ENCODE measurements at regions not wholly inside any gene's neighbourhood (a gene's known extent, or its start where the extent isn't known, plus 50 kb on each side); places are given as distances from the start of the nearest gene placed in this dataset.

DNA sequence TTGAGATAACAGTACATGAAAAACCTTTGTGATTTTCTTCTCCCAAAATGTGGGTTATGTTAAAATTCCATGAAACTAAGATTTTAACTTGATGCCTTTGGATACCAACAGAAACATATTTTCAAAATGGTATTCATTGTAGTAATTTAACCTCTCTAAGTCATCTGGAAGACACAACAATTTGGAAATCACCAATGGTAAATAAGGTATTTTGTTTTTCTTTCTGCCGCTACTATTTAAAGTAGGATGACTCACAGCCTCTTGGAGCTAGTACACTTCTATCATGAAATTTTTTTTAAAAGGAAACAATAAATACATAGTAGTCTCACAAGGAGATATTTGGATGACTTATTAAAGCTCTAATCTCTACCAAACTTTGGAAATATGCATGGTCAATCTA, 291.6 kb upstream of the VEPH1 start:
- ATAC-seq = no peak

- no peak for ATAC-seq
These were observed 290.5 kb upstream of the VEPH1 start for GRCh38 chr3:157793745-157794144.

GRCh38 chr3:157789162-157789561, 285.9 kb upstream of the VEPH1 start:
- no peak for ATAC-seq

- ATAC-seq = no peak
These were observed 283.4 kb upstream of the VEPH1 start for GRCh38 chr3:157786618-157787017.

DNA sequence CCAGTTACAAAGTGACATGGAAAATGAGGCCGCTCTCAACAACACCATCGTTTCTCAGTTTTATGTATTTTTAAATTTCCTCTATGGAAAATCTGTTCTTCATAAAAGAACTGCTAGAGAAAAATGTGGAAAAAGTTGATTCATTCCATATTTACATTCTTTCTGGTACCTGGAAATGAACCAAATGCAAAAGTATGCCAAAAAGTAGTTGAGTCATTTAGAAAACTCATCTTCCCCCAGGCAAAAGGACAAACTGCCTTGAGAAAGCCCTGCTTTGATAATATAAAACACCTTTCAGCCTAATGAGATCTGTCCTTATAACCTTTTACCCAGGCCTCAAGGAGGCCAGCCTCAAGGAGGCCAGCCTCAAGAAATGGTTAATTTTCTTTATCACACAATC, 283.0 kb upstream of the VEPH1 start:
- no peak for ATAC-seq

- ATAC-seq = no peak
These were observed 282.0 kb upstream of the VEPH1 start for GRCh38 chr3:157785102-157785826.

DNA sequence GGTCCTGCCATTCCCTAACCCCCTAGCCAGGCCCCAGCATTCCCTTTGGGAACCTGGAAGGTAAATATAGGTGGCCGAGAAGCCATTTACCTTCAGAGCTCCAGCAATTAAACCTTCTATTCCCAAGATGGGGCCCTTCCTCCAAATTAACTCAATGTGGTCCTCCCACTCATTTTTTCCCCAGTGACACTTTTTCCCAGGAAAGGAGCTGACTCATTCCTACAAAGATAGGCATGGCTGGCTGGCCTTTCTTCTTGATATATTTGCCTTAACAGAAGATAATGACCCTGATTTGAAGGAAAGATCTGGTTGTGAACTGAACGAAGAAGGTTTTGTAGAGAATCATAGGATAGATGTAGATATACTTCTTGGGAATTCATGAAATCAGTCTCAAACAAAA, 279.0 kb upstream of the VEPH1 start:
- no peak for ATAC-seq

- ATAC-seq = no peak
These were observed 273.6 kb upstream of the VEPH1 start for GRCh38 chr3:157776861-157777260.

DNA sequence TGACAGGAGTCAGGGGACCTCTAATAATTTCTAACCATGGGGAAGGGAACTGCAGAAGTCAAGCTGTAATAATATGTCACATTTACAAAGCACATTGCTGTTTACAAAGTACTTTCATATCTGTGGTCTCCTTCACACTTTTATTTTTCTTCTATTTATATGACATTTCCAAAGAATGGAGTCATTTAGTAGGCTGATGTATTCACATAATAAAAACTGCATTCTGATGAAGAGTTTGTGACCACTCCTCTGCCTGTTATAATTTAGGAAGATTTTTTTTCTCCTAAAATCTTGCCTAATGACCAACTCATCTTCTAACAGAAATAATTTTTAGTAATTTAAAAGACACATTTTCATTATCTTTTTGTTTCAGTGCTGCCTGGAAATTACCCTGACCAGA, 272.2 kb upstream of the VEPH1 start:
- ATAC-seq = no peak

GRCh38 chr3:157769378-157769777, 266.2 kb upstream of the VEPH1 start:
- ATAC-seq = no peak

DNA sequence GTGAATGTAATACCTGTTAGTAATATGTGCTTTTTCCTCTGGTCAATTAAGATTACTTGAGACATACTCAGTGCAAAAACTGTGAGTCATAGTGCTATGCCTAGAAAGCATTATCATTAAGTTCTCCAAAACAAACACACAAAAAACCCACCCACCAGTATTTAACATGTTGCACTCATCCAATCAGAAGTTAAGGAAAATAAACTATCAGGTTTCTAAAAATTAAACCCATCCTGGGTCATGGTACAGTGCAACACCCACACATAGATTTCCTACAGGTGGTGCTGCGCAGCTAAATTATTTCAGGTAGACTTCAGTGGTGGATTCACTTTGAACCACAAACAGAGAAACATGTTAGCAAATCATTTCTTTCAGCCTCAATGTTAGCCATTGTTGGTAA, 264.4 kb upstream of the VEPH1 start:
- no peak for ATAC-seq

DNA sequence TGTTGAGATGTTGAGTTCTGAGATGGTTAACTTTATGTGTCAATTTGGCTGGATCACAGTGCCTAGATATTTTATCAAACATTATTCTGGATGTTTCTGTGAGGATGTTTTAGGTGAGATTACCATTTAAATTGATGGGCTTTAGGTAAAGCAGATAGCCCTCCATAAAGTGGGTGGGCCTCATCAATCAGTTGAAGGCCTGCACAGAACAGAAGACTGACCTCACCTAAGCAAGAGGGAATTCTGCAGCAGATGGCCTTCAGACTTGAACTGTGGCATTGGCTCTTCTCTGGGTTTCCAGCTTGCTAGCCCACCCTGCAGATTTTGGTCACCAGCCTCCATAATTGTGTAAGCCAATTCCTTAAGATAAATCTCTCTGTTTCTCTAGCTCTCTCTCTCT, 260.4 kb upstream of the VEPH1 start:
- no peak for ATAC-seq

- no peak for ATAC-seq
These were observed 256.1 kb upstream of the VEPH1 start for GRCh38 chr3:157759311-157759710.

DNA sequence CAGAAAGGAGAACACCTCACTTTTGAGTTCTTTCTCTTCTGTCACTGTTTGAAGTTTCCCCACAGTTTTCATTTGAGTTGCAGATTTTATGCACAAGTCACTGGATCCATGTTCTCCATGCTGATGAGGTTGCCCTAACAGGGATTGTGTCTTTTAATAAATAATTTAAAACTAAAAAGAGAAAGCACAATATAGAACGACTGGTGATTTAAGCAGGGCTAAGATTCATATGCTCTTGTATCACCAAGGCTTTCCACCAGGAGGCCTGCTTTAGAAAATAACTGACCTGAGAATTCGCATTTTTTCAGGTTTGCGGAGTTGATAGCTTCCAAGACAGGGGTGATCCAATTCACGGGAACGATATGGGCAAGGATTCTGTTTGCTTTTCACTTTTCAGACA, 252.0 kb upstream of the VEPH1 start:
- no peak for ATAC-seq

DNA sequence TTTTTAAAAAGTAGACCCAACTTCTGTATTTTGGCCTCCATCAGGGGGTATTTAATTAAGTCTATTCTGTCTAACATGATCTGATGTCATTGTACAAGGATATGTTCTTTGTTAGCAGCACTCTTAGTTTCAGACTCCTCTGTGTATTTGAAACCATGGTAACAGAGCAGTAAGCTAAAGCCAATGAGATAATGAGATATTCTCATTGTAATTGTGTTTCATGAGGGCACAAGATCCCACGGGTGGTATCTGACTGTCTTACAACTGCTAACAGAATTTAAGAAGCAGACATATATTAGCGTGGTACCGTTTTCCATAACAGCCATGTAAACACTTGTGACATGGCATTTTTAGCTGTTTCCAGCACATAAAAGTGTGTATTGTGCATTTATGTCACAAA, 251.2 kb upstream of the VEPH1 start:
- ATAC-seq = no peak

DNA sequence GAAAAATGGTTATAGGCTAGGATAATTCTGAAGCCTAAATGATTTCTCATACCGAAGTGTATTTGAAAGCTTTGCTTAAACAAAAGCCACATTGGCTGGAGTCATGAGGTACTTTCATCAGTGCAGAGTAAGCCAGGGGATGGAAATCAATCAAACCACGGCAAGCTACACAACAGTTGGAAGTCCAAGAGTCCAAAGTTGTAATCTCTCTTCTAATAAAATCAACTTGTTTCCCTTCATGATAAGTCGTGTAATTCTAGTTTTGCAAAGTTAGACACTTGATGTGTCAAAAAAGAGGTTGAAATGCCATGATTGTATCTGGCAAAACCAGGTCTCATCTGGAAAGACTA, 250.5 kb upstream of the VEPH1 start:
- no peak for ATAC-seq

DNA sequence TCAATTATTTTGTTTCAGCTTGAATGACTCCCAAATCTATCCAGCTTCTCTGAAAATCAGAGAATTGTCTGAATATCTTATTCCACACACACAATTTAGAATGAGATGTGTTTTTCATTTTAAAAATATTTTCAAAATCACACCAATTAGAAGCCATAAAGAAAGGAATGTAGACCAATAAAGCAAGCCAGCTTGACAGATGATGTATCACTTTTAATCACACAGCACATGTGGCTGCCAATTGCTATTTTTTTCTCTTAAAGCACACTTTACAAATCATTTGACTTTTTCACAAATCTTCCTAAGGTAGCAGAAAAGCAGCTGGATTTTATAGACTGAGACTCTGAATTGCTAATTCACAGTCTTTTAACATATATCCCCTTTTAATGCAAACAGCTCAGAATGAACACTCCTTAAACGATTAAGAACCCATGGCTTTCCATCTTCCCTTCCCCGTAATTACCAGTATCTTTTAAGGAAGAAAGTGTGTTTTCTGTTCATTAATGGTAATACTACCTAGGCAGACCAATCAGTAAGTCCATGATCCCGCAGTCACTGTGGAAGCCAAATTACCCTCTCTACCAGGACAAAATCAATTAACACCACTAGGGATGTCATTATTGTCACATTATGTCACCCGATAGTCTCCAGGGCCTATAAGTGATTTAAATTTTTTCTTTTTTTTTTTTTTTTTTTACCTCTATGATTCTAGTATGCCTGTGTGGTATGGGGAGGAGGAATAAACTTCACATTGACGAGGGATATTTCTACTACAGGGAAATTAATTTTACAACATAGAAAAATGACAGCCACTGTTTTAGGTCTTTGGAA, 250.0 kb upstream of the VEPH1 start:
- ATAC-seq = no peak

- ATAC-seq = no peak
These were observed 249.3 kb upstream of the VEPH1 start for GRCh38 chr3:157752554-157752953.

GRCh38 chr3:157751386-157751785, 248.2 kb upstream of the VEPH1 start:
- no peak for ATAC-seq

DNA sequence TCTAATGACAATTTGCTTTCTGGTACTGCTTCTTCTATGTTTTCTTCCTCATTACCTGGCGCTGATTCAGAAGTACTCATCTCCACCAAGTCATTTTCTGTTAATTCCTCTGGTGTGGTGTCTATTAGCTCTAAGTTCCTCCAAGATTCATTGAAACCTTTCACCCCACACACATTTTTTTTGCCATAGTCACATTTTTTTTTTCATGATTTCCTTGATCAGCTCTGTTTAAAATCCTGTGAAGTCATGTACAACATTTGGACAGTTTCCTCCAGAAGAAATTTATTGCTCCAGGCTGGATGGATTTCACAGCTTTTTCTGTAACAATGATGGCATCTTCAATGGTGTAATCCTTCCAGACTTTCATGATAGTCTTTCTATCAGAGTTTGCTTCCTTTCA, 243.2 kb upstream of the VEPH1 start:
- no peak for ATAC-seq

GRCh38 chr3:157741607-157742006, 238.4 kb upstream of the VEPH1 start:
- ATAC-seq = no peak

DNA sequence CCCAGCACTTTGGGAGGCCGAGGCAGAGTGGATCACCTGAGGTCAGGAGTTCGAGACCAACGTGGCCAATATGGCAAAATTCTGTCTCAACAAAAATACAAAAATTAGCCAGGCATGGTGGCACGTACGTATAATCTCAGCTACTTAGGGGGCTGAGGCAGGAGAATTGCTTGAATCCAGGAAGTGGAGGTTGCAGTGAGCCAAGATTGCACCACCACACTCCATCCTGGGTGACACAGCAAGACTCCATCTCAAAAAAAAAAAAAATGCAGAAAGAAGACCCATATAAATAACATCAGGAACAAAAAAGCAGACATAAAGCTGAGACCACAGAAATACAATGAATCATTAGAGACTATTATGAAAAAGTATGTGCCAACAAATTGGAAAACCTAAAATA, 235.2 kb upstream of the VEPH1 start:
- ATAC-seq = no peak

DNA sequence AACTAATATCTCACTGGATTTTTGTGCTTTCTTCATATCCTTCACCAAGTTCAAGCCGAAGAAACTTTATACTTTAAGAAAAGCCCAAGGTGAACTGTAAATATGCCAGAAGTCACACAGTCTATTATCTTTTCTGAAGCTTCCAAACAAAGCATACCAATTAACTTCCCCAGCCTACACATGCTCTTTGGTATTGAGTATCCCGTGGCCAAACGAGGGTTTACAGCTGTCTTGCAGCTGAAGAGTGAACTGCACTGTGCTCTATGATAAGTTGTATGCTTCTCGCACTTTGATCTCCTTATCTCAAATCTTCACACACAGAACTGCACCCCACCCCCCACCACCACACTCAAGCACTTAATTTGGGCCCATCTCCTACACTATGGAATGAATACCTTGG, 215.6 kb upstream of the VEPH1 start:
- ATAC-seq = no peak

- no peak for ATAC-seq
These were observed 209.9 kb upstream of the VEPH1 start for GRCh38 chr3:157713101-157713500.

DNA sequence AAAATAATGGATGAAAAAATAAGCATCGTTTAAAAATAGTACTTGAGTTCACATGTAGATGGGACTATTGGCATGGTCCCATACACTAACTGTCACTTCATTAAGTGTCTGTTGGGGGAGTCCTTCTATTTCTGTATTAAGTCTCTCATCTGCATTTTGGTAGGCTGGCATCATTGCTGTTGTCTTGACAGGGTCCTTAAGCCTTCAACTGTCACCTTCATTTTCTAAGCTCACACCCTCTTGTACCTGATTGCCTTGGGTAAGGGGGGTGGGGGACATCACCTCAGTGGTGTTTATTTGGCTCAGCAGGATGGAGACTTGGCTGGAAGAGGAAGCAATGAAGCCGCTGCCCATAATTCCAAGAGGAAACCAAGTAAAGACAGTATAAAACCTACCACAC, 202.0 kb upstream of the VEPH1 start:
- no peak for ATAC-seq

All from activated CD4-positive, CD25-positive, alpha-beta regulatory T cell treated with anti-CD3 and anti-CD28 coated beads, Interleukin-2, amount 50 U/mL, for 24 hours (primary cell).